Fibroblast of skin of scalp (primary cell): ENCODE measurements at regions not wholly inside any gene's neighbourhood (a gene's known extent, or its start where the extent isn't known, plus 50 kb on each side); places are given as distances from the start of the nearest gene placed in this dataset.
"Not testable (repeated sequence)": the region's sequence is repeated elsewhere in the genome, so short reads cannot be mapped to it uniquely, and the experiment has no call there.

ENCODE experiments used
- DNase-seq: peaks from one replicate; pipeline ENCODE4 v3.0.0-alpha.2; 2013

DNA sequence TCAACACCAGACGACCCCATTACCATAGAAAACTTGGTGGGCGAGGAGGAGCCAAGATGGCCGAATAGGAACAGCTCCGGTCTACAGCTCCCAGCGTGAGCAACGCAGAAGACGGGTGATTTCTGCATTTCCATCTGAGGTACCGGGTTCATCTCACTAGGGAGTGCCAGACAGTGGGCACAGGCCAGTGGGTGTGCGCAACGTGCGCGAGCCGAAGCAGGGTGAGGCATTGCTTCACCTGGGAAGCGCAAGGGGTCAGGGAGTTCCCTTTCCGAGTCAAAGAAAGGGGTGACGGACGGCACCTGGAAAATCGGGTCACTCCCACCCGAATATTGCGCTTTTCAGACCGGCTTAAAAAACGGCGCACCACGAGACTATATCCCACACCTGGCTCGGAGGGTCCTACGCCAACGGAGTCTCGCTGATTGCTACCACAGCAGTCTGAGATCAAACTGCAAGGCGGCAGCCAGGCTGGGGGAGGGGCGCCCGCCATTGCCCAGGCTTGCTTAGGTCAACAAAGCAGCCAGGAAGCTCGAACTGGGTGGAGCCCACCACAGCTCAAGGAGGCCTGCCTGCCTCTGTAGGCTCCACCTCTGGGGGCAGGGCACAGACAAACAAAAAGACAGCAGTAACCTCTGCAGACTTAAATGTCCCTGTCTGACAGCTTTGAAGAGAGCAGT is 2000.1 kb upstream of the CELF4 start:
- not testable (repeated sequence) for DNase-seq

- DNase-seq = no peak
Measured at GRCh38 chr18:39564716-39565115, 1999.1 kb upstream of the CELF4 start.

DNA sequence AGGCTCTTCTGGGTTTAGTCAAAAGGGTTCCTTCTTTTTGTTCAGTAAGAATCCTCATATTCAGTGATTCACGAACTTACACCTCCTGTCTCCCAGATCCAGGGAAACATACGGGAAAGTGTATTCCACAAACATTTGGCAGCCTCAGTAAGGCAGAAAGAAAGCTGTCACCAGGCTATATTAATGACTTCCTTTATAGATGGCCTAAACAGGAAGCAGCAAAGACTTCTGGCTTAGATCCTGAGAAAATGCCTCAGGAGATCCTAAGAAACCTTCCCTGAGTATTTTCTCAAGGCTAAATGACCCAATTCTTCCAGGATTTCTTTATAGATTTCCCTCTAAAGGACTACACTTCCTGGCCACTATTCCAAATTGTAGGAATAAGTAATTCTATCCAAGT is 1995.5 kb upstream of the CELF4 start:
- DNase-seq = peak; percentile 1

DNA sequence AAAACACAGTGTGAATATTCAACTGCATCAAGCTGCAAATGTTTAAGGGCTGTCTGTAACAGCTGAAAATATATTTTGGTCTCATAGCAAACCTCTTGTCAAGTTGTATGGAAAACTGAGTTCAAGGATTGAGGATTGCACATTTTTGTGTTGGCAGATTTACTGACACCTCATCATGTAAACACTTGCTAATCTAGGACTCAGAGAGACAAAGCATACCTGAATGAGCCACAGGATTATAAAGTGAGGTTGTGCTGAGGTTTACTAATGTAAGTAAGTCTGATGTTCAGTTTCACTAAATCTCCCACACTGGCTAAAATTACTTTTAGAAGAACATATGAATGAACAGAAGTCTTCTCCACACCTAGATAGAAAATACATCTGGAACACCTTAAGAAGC is 1993.1 kb upstream of the CELF4 start:
- no peak for DNase-seq

DNA sequence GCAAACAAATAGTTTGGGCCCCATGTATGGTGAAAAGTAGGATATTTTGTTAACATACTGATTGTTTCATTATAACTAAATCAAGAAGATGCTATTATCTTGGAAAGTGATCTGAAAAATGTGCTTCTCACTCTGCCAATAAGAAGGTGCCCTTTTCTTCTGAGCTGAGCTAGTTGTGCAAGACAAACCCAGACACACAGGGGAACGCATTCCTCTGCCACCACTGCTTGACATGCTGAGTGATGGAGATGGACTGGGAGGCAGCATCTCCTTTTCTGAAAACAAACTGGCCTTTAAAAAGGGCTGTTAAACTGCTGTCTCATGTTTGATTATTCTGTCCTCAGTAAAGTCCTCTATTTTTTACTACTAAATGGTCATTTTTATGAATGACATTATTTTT is 1989.9 kb upstream of the CELF4 start:
- peak; percentile 2 for DNase-seq

DNA sequence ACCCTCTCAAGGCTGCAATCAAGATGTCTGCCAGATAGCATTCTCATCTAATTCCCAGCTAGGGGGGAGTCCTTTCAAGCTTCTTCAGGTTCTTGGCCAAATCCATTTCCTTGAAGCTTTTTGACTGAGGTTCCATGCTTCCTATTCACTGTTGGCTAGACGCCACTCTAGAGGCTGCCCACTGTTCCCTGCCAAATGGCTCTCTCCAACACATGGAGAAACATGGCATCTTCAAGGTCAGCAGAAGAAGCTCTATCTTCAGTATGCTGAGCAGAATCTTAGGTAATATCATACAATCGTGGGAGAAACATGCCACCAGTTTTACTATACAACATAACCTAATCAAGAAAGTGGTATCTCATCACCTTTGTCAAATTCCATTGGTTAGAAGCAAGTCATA is 1985.1 kb upstream of the CELF4 start:
- no peak for DNase-seq

DNA sequence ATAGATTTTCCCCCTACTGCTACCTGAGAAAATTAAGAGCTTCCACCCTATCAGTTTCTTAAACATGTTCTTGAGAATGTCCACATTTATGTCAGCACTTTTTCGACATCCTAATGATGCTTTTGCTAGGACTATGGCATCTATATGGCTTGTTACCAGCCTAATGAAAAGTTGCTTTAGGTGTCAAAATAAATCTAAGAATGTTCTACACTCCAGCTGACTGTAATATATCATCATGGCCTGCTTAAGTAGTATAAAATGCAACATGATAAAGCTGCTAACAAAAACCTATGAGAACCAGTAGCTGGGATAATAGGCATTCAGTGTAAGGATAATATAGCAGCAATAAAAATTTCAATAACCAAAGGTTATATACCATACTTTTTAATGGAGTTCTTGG is 1983.5 kb upstream of the CELF4 start:
- DNase-seq = no peak

GRCh38 chr18:39531659-39532058 is 1966.1 kb upstream of the CELF4 start:
- no peak for DNase-seq

- no peak for DNase-seq
Measured at GRCh38 chr18:39529358-39529757, 1963.8 kb upstream of the CELF4 start.

- no peak for DNase-seq
Measured at GRCh38 chr18:39527465-39527864, 1961.9 kb upstream of the CELF4 start.

DNA sequence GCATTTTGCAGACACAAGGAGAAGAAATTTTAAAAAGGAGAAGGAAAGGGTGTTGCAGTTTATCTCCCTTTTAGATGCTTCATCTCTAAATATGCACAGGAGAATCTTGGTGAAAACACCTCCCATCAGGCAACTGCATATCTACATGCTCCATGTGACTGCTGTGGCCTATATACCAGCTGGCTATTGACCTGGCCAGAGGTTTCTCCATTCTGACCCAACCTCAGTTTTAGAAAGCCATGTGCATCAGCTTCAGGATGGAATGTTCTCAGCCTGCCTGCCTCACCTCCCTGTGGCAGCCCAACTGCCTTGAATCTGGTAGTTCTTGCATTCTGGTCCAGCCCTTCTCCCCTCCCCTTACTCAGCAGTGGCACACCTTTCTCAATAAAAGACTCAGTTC is 1958.8 kb upstream of the CELF4 start:
- DNase-seq = no peak

GRCh38 chr18:39523281-39523680 is 1957.7 kb upstream of the CELF4 start:
- DNase-seq = no peak

DNA sequence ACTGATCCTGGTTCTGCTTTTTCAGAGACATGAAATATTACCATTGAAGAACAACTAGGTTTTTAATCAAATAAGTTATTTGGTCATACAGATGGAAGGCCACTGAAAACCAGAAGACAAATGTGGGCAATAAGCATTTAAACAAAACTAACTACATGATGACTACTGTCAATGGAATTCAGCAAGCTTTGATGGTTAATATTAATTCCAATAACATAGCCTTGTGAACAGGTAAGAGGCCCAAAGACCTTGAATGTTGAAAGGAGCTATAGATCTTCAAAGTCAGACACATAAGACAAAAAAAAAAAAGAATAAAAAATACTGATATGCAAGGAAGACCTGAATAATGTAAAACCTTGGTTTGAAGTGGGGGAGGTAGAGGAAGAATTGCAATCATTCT is 1955.6 kb upstream of the CELF4 start:
- DNase-seq = no peak

DNA sequence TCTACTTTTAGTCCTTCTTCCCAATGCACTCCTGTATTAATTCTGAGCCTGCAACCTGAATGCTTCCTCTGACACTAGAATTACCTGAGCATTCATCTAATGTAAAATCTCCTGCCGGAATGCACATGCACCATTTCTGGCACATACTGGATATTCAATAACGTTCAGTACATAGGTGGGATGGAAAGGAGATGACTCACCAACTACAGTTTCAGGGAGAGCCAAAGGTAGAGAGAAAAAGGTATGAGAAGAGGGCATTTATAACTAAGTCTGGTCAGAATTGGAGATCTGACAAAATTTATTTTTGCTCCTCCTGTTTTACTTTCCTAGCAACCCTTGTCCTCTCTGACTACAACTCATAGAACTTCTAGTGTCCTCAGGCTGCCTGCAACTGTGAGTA is 1954.1 kb upstream of the CELF4 start:
- no peak for DNase-seq

GRCh38 chr18:39515299-39515698 is 1949.7 kb upstream of the CELF4 start:
- no peak for DNase-seq

- DNase-seq = no peak
Measured at GRCh38 chr18:39513186-39513585, 1947.6 kb upstream of the CELF4 start.

GRCh38 chr18:39506581-39507330 is 1941.2 kb upstream of the CELF4 start:
- DNase-seq = no peak

- DNase-seq = no peak
Measured at GRCh38 chr18:39500306-39500705, 1934.7 kb upstream of the CELF4 start.

GRCh38 chr18:39497821-39498220 is 1932.2 kb upstream of the CELF4 start:
- DNase-seq = peak; percentile 10

DNA sequence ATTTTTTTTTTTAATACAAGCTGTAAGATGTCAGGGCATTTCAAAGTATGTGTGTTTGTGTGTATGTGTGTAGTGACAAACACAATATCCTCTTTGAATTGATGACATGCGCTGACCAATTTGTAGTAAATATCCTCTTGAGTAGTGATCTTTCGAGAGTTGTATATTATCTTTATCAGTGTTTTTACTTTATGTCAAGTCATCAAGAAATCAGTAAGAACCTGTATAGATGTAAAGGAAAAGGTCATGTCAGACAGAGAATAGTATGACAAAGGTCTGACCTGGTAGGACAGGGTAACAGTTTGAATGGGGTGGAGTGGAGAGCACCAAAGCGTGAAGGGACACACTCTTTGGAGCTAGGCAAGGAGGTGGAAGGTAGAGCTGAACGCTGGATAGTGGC is 1931.4 kb upstream of the CELF4 start:
- DNase-seq = no peak

DNA sequence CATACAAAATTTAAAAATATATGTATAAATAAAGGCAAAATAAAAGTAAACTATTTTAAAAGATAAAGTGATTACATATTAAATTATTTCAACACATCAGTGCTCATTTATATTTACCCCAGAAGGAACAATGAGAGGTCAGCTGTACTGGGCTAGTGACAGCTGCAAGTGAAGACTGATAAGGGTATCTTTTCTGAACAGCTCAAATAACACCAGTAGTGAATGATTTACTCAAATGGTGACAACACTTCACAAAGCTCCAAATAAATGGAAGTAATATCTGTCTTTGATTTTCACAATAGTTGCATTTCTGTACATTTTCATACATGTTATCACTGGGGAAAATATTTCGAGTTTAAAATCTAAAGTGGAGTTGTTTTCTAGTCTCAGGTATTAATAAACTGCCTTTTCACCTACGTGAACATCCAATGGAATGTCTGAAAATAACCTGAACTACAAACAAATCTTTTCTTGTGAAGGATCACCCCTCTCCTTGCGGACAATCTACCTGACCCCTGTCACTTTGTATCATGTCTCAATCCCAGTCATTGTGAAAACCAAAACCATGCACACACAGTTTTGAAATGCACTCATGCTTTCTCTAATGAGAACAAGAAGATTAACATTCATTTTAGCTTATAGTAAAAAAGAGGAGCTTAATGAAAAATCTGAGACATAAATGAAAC is 1928.8 kb upstream of the CELF4 start:
- DNase-seq = no peak

DNA sequence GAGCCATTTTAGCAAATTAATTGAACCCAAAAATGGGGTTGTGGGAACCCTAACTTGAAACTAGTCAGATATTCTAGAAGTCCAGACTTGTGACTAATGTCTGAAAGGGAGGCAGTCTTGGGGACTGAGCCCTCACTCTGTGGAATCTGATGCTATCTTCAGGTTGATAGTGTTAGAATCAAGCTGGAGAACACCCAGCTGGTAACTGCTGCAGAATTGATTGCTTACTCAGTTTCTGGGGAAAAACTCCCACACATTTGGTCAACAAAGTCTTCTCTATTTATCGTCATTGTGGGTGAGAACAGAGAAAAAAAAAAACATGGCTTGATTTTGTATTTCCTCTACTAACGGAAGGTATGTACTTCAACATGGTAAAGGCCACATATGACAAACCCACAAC is 1925.8 kb upstream of the CELF4 start:
- DNase-seq = no peak

- DNase-seq = no peak
Measured at GRCh38 chr18:39489431-39489830, 1923.8 kb upstream of the CELF4 start.

GRCh38 chr18:39487932-39488331 is 1922.3 kb upstream of the CELF4 start:
- no peak for DNase-seq
